Body of pancreas (tissue), 4 donors: ENCODE measurements at regions not wholly inside any gene's neighbourhood (a gene's known extent, or its start where the extent isn't known, plus 50 kb on each side); places are given as distances from the start of the nearest gene placed in this dataset.

ENCODE experiments used
- ATAC-seq: fragments of 150-250 bp; one replicate; pipeline ENCODE4 v1.9.1; 2016
- DNase-seq, 4 donors: peaks; one replicate each; pipeline ENCODE4 v3.0.0-alpha.2; 2019
- H3K27ac ChIP-seq, 4 donors: fragments of 200-600 bp; sonication (generic); 1 replicate in 3 of 4; 2 replicates in 1 of 4; pipeline versions ENCODE4 v1.5.1 to v1.6.1; 2016 to 2019; ENCODE audit warnings: mild to moderate bottlenecking in 1 of 4, mixed read lengths in 1 of 4, moderate library complexity in 1 of 4
- H3K27me3 ChIP-seq, 2 donors: fragments of 200-600 bp; sonication (generic); one replicate each; pipeline ENCODE4 v1.6.0; 2016; ENCODE audit warnings: mild to moderate bottlenecking in 1 of 2
- H3K36me3 ChIP-seq, 2 donors: fragments of 200-600 bp; sonication (generic); replicated peaks in 1 of 2; 2 replicates each; pipeline ENCODE4 v1.5.1; 2016; ENCODE audit warnings: low read depth in 2 of 2; ENCODE audit not compliant: insufficient read depth in 1 of 2
- H3K4me1 ChIP-seq: fragments of 200-600 bp; sonication (generic); one replicate; pipeline ENCODE4 v1.6.0; 2016
- H3K4me3 ChIP-seq, 2 donors: fragments of 200-600 bp; sonication (generic); 1 replicate in 1 of 2; 2 replicates in 1 of 2; pipeline ENCODE4 v1.5.1; 2016 to 2019
- H3K9me3 ChIP-seq, 3 donors: fragments of 200-600 bp; sonication (generic); 1 replicate in 2 of 3; 2 replicates in 1 of 3; pipeline ENCODE4 v1.5.1; 2016
- CTCF ChIP-seq, 7 experiments: fragments of 450-650 bp in 4 of 7; fragments of 200-600 bp in 3 of 7; sonication (generic) in 3 of 7; IDR thresholded peaks; one replicate each; pipeline ENCODE4 v1.5.1; 2016 to 2019; ENCODE audit warnings: antibody characterized with exemption in 7 of 7
- POLR2A ChIP-seq, 3 donors: fragments of 450-650 bp; IDR thresholded peaks; one replicate each; pipeline ENCODE4 v1.6.1; 2016; ENCODE audit warnings: antibody characterized with exemption in 3 of 3, mild to moderate bottlenecking in 2 of 3
- WGBS, 2 donors: methylation state at CpG; one replicate each; pipeline ENCODE4 v1.1.5; 2017; 5-methylcytosine and 5-hydroxymethylcytosine counted together
- intact Hi-C: fragments of 100-400 bp; cut with DNase I; formaldehyde crosslinking; loops from one replicate; pipeline ENCODE4 v1.15.1; 2023

- Histone ChIP-seq H3K4me3 (no peak overlapping the region), H3K27me3 (no peaks in the 10 kb centered on the region), H3K4me1 (peaks cover 23% of the 10 kb centered on the region), H3K9me3 (no peaks in the 10 kb centered on the region), H3K36me3 (no peaks in the 10 kb centered on the region), H3K27ac (peak overlapping the region in 1 of 4 donors; percentile 40)
- no peak for DNase-seq
- intact Hi-C loops = no loop called here
- TF ChIP-seq POLR2A (IDR thresholded peaks at IDR 0.05) (no peak), CTCF (IDR thresholded peaks at IDR 0.05) (peak in 5 of 7 experiments; percentile 36 to 51 (median 41))
- ATAC-seq = peak; percentile 88
- WGBS, 2 donors = 24 to 36% methylated on average over 3 of the region's 3 CpGs
These were observed 116.9 kb downstream of the ARRDC3 start for GRCh38 chr5:91266184-91266705.

- intact Hi-C loops = no loop called here
- Histone ChIP-seq H3K9me3 (no peaks in the 10 kb centered on the region), H3K4me3 (no peak overlapping the region), H3K27ac (peak overlapping the region in 1 of 4 donors; percentile 58), H3K36me3 (no peaks in the 10 kb centered on the region), H3K4me1 (peaks cover 23% of the 10 kb centered on the region), H3K27me3 (no peaks in the 10 kb centered on the region)
- DNase-seq (no peak), ATAC-seq (peak; percentile 24)
- no peak for TF ChIP-seq POLR2A (IDR thresholded peaks at IDR 0.05)
- TF ChIP-seq CTCF (IDR thresholded peaks at IDR 0.05) = no peak
These were observed 118.6 kb downstream of the ARRDC3 start for GRCh38 chr5:91264311-91265051.

GRCh38 chr5:91263898-91264297, 119.2 kb downstream of the ARRDC3 start:
- Histone ChIP-seq H3K4me1 (peaks cover 23% of the 10 kb centered on the region), H3K36me3 (no peaks in the 10 kb centered on the region), H3K9me3 (no peaks in the 10 kb centered on the region), H3K4me3 (no peak overlapping the region), H3K27ac (peak overlapping the region in 1 of 4 donors; percentile 58), H3K27me3 (no peaks in the 10 kb centered on the region)
- intact Hi-C loops = no loop called here
- TF ChIP-seq CTCF (IDR thresholded peaks at IDR 0.05) (no peak), POLR2A (IDR thresholded peaks at IDR 0.05) (no peak)
- no peak for ATAC-seq
- no peak for DNase-seq
- WGBS, 2 donors = 30 to 32% methylated on average over 5 of the region's 5 CpGs

- Histone ChIP-seq H3K36me3 (no peaks in the 10 kb centered on the region), H3K4me3 (no peak overlapping the region), H3K9me3 (no peaks in the 10 kb centered on the region), H3K27me3 (no peaks in the 10 kb centered on the region), H3K27ac (no peak overlapping the region), H3K4me1 (no peaks in the 10 kb centered on the region)
- TF ChIP-seq CTCF (IDR thresholded peaks at IDR 0.05) = no peak
- no peak for TF ChIP-seq POLR2A (IDR thresholded peaks at IDR 0.05)
- intact Hi-C loops = no loop called here
- DNase-seq (no peak), ATAC-seq (no peak)
These were observed 125.8 kb downstream of the ARRDC3 start for GRCh38 chr5:91257301-91257700.

- no peaks in the 10 kb centered on the region for H3K9me3 ChIP-seq
- no peak overlapping the region for H3K4me3 ChIP-seq
- intact Hi-C loops = no loop called here
- no peak for ATAC-seq
- no peak overlapping the region for H3K27ac ChIP-seq
- H3K36me3 ChIP-seq = no peaks in the 10 kb centered on the region
- TF ChIP-seq CTCF (IDR thresholded peaks at IDR 0.05) (no peak), POLR2A (IDR thresholded peaks at IDR 0.05) (no peak)
- 93 to 95% methylated on average over 7 of the region's 7 CpGs for WGBS, 2 donors
- no peaks in the 10 kb centered on the region for H3K4me1 ChIP-seq
- no peaks in the 10 kb centered on the region for H3K27me3 ChIP-seq
- DNase-seq = no peak
These were observed 127.0 kb downstream of the ARRDC3 start for GRCh38 chr5:91256142-91256524.
